ENCODE measurements at regions not wholly inside any gene's neighbourhood (a gene's known extent, or its start where the extent isn't known, plus 50 kb on each side); places are given as distances from the start of the nearest gene placed in this dataset.

DNA sequence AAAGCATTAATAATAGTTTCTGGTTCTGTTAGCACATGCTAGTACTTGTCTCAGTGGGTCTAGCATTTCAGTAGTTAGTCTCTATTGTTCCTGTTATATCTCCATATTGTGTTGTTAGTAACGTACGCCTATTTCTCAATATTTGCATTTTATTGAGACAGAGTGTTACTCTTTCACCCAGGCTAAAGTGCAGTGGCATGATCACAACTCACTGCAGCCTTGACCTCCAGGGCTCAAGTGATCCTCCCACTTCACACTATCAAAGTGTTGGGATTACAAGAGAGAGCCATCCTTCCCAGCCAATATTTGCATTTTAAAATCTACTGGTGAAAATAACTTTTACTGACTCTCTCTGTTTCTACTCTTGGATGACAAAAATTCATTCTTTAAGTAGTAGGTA is 154.6 kb upstream of the PRR20A start:
- TF ChIP-seq YY1 (tag by site-specific recombination; IDR thresholded peaks at IDR 0.05) (no peak), TCF7L2 (IDR thresholded peaks at IDR 0.05; ENCODE audit: borderline replicate concordance, low read depth, low read length) (no peak), ZNF239 (tag by site-specific recombination; IDR thresholded peaks at IDR 0.05) (no peak), ZNF76 (tag by site-specific recombination; IDR thresholded peaks at IDR 0.05; ENCODE audit: borderline replicate concordance, low read depth) (no peak)
- TF ChIP-seq, protein P1, sequence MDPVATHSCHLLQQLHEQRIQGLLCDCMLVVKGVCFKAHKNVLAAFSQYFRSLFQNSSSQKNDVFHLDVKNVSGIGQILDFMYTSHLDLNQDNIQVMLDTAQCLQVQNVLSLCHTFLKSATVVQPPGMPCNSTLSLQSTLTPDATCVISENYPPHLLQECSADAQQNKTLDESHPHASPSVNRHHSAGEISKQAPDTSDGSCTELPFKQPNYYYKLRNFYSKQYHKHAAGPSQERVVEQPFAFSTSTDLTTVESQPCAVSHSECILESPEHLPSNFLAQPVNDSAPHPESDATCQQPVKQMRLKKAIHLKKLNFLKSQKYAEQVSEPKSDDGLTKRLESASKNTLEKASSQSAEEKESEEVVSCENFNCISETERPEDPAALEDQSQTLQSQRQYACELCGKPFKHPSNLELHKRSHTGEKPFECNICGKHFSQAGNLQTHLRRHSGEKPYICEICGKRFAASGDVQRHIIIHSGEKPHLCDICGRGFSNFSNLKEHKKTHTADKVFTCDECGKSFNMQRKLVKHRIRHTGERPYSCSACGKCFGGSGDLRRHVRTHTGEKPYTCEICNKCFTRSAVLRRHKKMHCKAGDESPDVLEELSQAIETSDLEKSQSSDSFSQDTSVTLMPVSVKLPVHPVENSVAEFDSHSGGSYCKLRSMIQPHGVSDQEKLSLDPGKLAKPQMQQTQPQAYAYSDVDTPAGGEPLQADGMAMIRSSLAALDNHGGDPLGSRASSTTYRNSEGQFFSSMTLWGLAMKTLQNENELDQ (tag by site-specific recombination; IDR thresholded peaks at IDR 0.05; ENCODE audit: low read depth), result no peak
